GM12891 (cell line): ENCODE measurements at regions not wholly inside any gene's neighbourhood (a gene's known extent, or its start where the extent isn't known, plus 50 kb on each side); places are given as distances from the start of the nearest gene placed in this dataset.

Experiments
- DNase-seq: peaks from one replicate; pipeline ENCODE4 v3.0.0; 2011; ENCODE audit warnings: low spot score; ENCODE audit not compliant: insufficient read length
- FAIRE-seq: peaks from 2 replicates; lab custom pipeline; 2011; peaks lifted over from hg19 to GRCh38; lab: Jason Lieb, UNC
- PAX5 ChIP-seq: IDR thresholded peaks from 2 replicates; pipeline ENCODE4 v1.6.1; 2011; ENCODE audit warnings: low read length, moderate library complexity, mild to moderate bottlenecking; ENCODE audit not compliant: insufficient read depth, severe bottlenecking
- POLR2A ChIP-seq: IDR thresholded peaks from 2 replicates; pipeline ENCODE4 v1.6.1; 2011; ENCODE audit warnings: low read depth, low read length, control low read depth
- POLR2AphosphoS5 ChIP-seq: IDR thresholded peaks from 2 replicates; pipeline ENCODE4 v1.6.1; 2011; ENCODE audit warnings: low read depth, low read length, control low read depth
- POU2F2 ChIP-seq: IDR thresholded peaks from 2 replicates; pipeline ENCODE4 v1.6.1; 2011; ENCODE audit warnings: low read depth, mild to moderate bottlenecking, control low read depth, low read length, moderate library complexity
- SPI1 ChIP-seq: IDR thresholded peaks from 2 replicates; pipeline ENCODE4 v1.6.1; 2011; ENCODE audit warnings: low read depth, low read length, control low read depth
- TAF1 ChIP-seq: IDR thresholded peaks from 2 replicates; pipeline ENCODE4 v1.6.1; 2011; ENCODE audit warnings: low read depth, low read length, control low read depth

DNA sequence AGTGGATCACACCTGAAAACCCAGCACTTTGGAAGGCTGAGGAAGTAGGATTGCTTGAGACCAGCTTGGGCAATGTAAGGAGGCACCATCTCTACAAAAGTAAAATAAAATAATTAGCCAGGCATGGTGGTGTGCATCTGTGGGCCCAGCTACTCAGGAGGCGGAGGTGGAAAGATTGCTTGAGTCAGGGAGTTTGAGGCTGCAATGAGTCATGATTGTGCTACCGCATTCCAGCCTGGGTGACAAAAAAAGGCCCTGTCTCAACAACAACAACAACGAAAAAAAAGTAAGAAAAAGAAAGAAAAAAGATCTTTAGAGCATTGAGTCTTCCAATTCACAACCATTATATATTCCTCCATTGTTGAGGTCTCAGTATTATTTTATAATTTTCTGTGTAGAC is 192.4 kb upstream of the DPH6 start:
- DNase-seq (no peak), FAIRE-seq (no peak)
- no peak for TF ChIP-seq POLR2A
- TF ChIP-seq PAX5, result no peak
- no peak for TF ChIP-seq POU2F2
- TF ChIP-seq SPI1, result no peak
- no peak for TF ChIP-seq TAF1
- TF ChIP-seq POLR2AphosphoS5, result no peak

DNA sequence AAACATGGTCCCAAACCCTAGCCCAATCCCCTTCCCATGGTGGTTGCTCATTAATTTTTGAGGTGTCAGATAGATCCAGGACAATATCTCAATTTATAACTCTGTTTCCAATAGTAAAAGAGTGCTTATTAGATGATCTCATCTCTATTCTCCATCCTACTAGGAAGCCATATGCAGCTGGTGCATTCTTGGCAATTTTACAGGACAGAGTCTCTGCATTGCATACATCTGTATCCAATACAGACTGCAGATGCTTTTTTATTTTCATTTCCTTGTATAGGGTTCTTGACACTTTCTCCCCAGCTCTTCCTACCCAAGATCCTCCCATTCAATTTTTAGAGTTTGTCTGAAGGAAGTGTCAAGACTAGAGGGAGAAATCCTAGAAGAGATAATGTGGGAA is 194.8 kb upstream of the DPH6 start:
- DNase-seq, result no peak
- FAIRE-seq, result no peak
- no peak for TF ChIP-seq POLR2AphosphoS5
- TF ChIP-seq PAX5, result no peak
- TF ChIP-seq POU2F2, result no peak
- no peak for TF ChIP-seq POLR2A
- TF ChIP-seq SPI1, result no peak
- no peak for TF ChIP-seq TAF1

DNA sequence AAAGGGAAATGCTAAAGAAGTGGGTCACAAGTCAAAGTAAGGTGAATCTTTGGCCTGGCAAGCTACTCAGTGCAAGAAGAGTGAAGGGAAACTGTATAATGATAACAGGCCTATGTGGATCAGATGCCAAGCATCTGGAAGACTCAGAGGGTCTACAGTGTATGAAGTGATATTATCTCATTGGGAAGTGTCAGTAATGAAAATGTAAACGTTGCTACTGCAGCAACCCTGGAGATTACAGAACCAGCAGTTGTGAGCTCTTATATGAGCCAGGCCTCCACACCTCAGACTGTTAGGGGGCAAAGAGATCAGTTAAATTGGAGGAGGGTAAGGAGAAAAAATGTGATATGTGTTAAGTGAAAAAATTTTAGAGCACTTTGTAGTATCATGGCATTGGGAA is 195.4 kb upstream of the DPH6 start:
- no peak for TF ChIP-seq SPI1
- no peak for TF ChIP-seq POLR2AphosphoS5
- FAIRE-seq (no peak), DNase-seq (no peak)

DNA sequence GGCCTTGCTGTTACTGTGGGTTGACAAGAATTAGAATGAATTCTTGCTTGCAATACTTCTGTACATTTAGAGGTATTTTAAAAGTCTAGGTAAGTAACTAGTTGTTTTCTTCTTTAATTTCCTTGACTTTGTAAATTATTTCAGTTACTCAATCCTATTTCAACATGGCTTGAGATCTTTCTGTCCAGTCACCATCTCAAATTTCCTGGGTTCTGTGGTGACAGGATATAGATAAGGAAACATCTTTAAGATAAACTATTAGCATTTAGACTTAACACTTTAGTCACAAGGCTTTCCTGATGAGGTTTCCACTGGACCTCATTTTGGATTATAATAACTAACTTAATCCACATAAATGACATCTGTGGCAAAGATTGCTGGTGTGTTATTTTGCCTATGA is 195.9 kb upstream of the DPH6 start:
- no peak for TF ChIP-seq PAX5
- TF ChIP-seq POU2F2, result no peak
- TF ChIP-seq TAF1, result no peak
- no peak for TF ChIP-seq SPI1
- no peak for TF ChIP-seq POLR2A
- no peak for TF ChIP-seq POLR2AphosphoS5
- DNase-seq (no peak), FAIRE-seq (no peak)

DNA sequence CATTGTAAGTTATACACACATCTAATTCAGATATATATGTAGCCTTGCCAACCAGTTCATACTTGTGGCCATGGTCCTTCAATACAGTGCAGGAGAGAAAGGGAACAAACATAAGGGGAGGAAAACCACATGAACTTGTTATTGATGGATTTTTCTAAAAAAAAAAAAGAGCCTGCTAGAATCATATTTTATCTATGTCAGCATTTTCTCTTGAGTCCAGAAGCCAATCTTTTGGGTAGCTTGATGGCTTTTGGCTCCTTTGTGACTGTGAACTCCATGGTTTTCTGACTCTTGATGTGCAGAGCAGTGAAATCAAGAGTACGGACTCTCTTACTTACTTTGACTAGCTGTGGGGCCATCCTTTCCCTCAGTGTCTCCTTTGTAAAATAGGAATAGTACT is 197.4 kb upstream of the DPH6 start:
- no peak for DNase-seq
- TF ChIP-seq PAX5 (no peak), TAF1 (no peak), POU2F2 (no peak), POLR2AphosphoS5 (no peak), SPI1 (no peak), POLR2A (no peak)
- FAIRE-seq, result no peak

DNA sequence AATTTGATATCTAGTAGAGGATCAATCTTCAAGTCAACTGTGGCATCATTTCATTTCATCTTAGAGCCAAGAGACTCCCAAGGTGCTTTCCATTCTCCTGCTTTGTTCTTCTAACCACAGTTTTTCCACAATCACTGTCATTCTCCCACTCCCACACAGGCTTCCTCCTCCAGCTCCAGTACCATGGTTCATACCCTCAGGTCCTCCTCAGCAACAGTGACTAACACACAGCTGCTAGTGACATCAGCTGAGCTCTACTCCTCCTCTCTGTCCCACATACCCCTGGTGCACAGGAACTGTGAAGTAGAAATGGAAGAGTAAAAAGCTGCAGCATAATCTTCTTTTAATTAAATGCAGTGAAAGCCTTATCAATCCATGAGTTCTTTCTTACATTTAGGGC is 200.2 kb upstream of the DPH6 start:
- FAIRE-seq, result no peak
- no peak for DNase-seq
- TF ChIP-seq POLR2AphosphoS5 (no peak), SPI1 (no peak), PAX5 (no peak), TAF1 (no peak), POLR2A (no peak), POU2F2 (no peak)

DNA sequence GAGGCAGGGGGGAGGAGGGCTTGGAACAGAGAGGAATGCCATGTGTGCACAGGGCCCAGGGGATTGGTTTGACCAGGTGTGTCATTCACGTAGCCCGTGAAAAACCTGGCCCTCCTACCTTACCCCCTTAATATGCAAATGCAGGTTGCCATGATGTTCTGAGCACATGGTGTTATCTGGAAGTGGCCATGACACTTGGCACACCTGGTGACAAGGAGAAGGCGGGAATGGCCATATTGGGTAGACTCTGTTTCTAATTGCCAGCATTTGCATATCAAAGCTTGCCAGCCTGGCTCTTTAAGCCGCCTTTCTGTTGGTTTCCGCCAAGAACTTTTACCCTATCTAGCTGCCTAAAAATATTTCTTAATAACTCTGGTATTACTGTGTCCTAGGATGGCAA is 202.1 kb upstream of the DPH6 start:
- DNase-seq (no peak), FAIRE-seq (no peak)
- no peak for TF ChIP-seq SPI1
- no peak for TF ChIP-seq POLR2AphosphoS5
- no peak for TF ChIP-seq TAF1
- no peak for TF ChIP-seq POU2F2
- TF ChIP-seq PAX5, result no peak
- no peak for TF ChIP-seq POLR2A

DNA sequence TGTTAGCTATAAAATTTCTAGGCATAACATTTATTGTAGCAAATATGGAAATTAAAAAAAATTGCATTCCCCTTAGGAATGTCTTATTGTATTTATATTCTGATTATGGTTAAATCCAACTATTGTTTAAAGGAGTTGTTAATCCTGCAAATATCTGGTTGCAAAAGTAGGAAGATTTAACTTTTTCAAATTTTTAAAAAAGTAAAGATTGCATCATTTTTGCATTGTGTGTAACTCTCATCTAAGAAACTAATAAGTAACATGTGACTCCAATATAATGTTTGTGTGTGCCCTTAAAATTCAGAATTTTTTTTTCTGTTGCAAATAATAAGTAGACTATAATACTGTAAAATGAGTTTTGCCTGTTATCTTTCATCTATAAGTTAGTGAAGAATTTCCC is 204.1 kb upstream of the DPH6 start:
- FAIRE-seq, result no peak
- no peak for DNase-seq
- no peak for TF ChIP-seq POLR2A
- TF ChIP-seq POU2F2, result no peak
- no peak for TF ChIP-seq PAX5
- no peak for TF ChIP-seq POLR2AphosphoS5
- no peak for TF ChIP-seq TAF1
- no peak for TF ChIP-seq SPI1

DNA sequence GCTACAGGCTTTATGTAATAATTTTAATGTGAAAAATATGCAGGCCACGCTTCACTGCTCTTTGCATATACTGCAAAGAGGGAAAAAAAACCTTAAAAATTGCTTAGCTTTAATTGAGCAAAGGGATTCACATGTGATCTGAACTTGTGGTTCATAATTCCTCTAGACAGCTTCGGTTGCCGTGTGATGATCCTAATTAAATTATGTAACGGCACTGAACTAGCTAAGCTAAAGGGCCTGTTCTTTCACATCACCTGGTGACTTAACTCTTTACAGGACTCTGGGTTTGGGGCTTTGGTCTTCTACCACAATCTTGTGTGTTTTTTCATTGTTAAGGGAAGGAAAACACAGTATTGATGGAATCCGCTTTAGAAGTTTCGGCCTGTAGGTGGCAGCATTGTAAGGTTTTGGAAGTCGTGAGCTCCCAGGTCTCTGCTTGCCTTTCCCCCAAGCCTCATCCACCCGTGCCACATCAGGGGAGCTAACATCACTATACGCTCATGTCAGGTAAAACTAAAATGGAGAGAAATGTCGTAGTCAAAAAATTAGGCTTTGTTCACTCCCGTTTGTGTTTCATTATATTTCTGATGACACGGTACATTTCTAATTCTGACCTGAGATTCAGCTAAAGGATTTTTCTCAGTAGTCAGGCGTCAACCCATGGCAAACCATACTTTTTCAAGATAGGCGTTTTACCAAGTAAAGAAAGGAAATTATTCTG is 205.6 kb upstream of the DPH6 start:
- TF ChIP-seq POLR2A (no peak), SPI1 (no peak), POU2F2 (no peak), POLR2AphosphoS5 (no peak), PAX5 (no peak), TAF1 (no peak)
- DNase-seq, result no peak
- peak; percentile 71 for FAIRE-seq

DNA sequence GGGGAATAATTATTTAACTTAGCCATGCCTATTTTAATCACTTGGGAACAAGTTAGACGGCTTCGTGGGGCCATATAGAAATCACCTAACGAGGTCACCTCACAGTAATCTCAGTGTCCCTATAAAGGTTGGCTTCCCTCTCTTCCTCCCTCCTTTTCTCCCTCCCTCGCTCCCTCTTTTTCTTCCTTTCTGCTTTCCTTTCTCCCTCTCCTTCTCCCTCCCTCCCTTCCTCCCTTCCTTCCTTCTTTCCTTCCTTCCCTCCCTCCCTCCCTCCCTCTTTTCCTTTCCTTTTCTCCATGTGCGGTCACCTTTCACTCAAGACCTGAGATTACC is 206.1 kb upstream of the DPH6 start:
- FAIRE-seq (no peak), DNase-seq (no peak)
- TF ChIP-seq POLR2A (no peak), SPI1 (no peak), POU2F2 (no peak), POLR2AphosphoS5 (no peak), TAF1 (no peak), PAX5 (no peak)
